ENCODE measurements at regions not wholly inside any gene's neighbourhood (a gene's known extent, or its start where the extent isn't known, plus 50 kb on each side); places are given as distances from the start of the nearest gene placed in this dataset.

GRCh38 chr11:122340607-122341290 is 224.7 kb upstream of the BLID start:
- TF ChIP-seq CTCF (IDR thresholded peaks at IDR 0.05) (no peak), POLR2A (IDR thresholded peaks at IDR 0.05) (no peak)

Measured in body of pancreas (tissue), 4 donors.